Esophagus muscularis mucosa (tissue), 3 donors: ENCODE measurements at regions not wholly inside any gene's neighbourhood (a gene's known extent, or its start where the extent isn't known, plus 50 kb on each side); places are given as distances from the start of the nearest gene placed in this dataset.

Experiments used
- EP300 ChIP-seq: sonication (generic); formaldehyde crosslinking; IDR thresholded peaks from one replicate; pipeline ENCODE4 v1.6.1; 2017; ENCODE audit warnings: antibody characterized with exemption
- TF ChIP-seq, protein P1 (sequence below), 3 experiments: fragments of 200-600 bp in 2 of 3; fragments of 450-650 bp in 1 of 3; sonication (generic) in 2 of 3; IDR thresholded peaks; one replicate each; pipeline ENCODE4 v1.5.1; 2017 to 2019; ENCODE audit warnings: antibody characterized with exemption in 3 of 3, mild to moderate bottlenecking in 2 of 3, moderate library complexity in 1 of 3

DNA sequence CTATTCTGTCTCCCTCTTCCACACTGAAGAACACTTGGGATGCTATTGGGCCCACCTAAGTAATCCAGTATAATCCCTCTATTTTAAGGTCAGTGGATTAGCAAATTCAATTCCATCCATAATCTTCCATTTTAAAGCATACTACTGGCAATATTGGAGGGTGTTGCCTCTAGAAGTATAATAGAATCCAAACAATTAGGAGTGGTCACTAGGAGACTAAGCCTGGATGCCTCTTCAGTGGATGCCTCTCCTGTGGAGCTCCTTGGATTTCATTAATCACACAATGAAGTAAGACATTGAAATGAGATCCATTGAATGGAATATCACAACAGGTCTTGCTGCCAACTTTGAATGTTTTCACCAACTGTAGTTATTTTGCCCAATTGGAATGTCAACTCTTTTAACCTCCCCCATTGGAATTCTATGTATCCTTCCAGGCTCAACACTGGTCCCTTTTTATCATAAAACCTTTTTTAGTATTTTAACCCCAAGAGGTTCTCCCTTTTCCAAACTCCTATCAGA, 311.6 kb downstream of the PLK2 start:
- TF ChIP-seq, protein P1, sequence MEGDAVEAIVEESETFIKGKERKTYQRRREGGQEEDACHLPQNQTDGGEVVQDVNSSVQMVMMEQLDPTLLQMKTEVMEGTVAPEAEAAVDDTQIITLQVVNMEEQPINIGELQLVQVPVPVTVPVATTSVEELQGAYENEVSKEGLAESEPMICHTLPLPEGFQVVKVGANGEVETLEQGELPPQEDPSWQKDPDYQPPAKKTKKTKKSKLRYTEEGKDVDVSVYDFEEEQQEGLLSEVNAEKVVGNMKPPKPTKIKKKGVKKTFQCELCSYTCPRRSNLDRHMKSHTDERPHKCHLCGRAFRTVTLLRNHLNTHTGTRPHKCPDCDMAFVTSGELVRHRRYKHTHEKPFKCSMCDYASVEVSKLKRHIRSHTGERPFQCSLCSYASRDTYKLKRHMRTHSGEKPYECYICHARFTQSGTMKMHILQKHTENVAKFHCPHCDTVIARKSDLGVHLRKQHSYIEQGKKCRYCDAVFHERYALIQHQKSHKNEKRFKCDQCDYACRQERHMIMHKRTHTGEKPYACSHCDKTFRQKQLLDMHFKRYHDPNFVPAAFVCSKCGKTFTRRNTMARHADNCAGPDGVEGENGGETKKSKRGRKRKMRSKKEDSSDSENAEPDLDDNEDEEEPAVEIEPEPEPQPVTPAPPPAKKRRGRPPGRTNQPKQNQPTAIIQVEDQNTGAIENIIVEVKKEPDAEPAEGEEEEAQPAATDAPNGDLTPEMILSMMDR (IDR thresholded peaks at IDR 0.05), result no peak
- no peak for TF ChIP-seq EP300
